Neural progenitor cell (in vitro differentiated cells): ENCODE measurements at regions not wholly inside any gene's neighbourhood (a gene's known extent, or its start where the extent isn't known, plus 50 kb on each side); places are given as distances from the start of the nearest gene placed in this dataset.
A peak's percentile ranks its signal among the peaks of the same experiment; 100 is the strongest.

ENCODE experiments used
- DNase-seq: peaks from one replicate; pipeline ENCODE4 v3.0.0-alpha.2; 2016; ENCODE audit warnings: low spot score
- H2AFZ ChIP-seq: fragments of 200-600 bp; sonication (generic); replicated peaks from 2 replicates; pipeline ENCODE4 v1.6.1; 2016; ENCODE audit warnings: antibody characterized with exemption
- H3F3A ChIP-seq: fragments of 200-600 bp; sonication (generic); 2 replicates; pipeline ENCODE4 v1.6.1; 2016; ENCODE audit warnings: antibody characterized with exemption, low read depth
- H3K27ac ChIP-seq: fragments of 200-600 bp; sonication (generic); 2 replicates; pipeline ENCODE4 v1.5.1; 2016; ENCODE audit warnings: mild to moderate bottlenecking
- H3K27me3 ChIP-seq: fragments of 200-600 bp; sonication (generic); 2 replicates; pipeline ENCODE4 v1.6.1; 2016; ENCODE audit warnings: mild to moderate bottlenecking, moderate library complexity
- H3K36me3 ChIP-seq: fragments of 200-600 bp; sonication (generic); 2 replicates; pipeline ENCODE4 v1.5.1; 2016
- H3K4me1 ChIP-seq: fragments of 200-600 bp; sonication (generic); 2 replicates; pipeline ENCODE4 v1.6.1; 2016; ENCODE audit warnings: mixed run types
- H3K4me2 ChIP-seq: fragments of 200-600 bp; sonication (generic); 2 replicates; pipeline ENCODE4 v1.6.1; 2016
- H3K4me3 ChIP-seq: fragments of 200-600 bp; sonication (generic); 2 replicates; pipeline ENCODE4 v1.5.1; 2016
- H3K79me2 ChIP-seq: fragments of 200-600 bp; sonication (generic); 2 replicates; pipeline ENCODE4 v1.6.1; 2016; ENCODE audit warnings: low read depth
- H3K9ac ChIP-seq: fragments of 200-600 bp; sonication (generic); 2 replicates; pipeline ENCODE4 v1.6.1; 2016
- H3K9me3 ChIP-seq: fragments of 200-600 bp; sonication (generic); 2 replicates; pipeline ENCODE4 v1.5.1; 2016; ENCODE audit warnings: low read depth
- H4K20me1 ChIP-seq: fragments of 200-600 bp; sonication (generic); 2 replicates; pipeline ENCODE4 v1.6.1; 2016; ENCODE audit warnings: low read depth
- H3K27ac Mint-ChIP-seq: 3 replicates; pipeline ENCODE4 v1.8.0; 2021; ENCODE audit warnings: mixed read lengths
- H3K27me3 Mint-ChIP-seq: 2 replicates; pipeline ENCODE4 v1.8.0; 2022; ENCODE audit warnings: low read depth, mild to moderate bottlenecking, inconsistent platforms, moderate library complexity, mixed read lengths; ENCODE audit not compliant: insufficient read depth
- H3K36me3 Mint-ChIP-seq: 3 replicates; pipeline ENCODE4 v1.8.0; 2021; ENCODE audit warnings: mixed read lengths
- H3K4me1 Mint-ChIP-seq: 3 replicates; pipeline ENCODE4 v1.8.0; 2021; ENCODE audit warnings: mixed read lengths
- H3K4me3 Mint-ChIP-seq: 3 replicates; pipeline ENCODE4 v1.8.0; 2021; ENCODE audit warnings: mild to moderate bottlenecking, moderate library complexity, mixed read lengths
- H3K9me3 Mint-ChIP-seq: 3 replicates; pipeline ENCODE4 v1.8.0; 2020; ENCODE audit warnings: mixed read lengths
- EZH2 ChIP-seq: fragments of 200-600 bp; sonication (generic); IDR thresholded peaks from 2 replicates; pipeline ENCODE4 v1.6.1; 2017; ENCODE audit warnings: antibody characterized with exemption, mild to moderate bottlenecking, moderate library complexity
- EZH2phosphoT487 ChIP-seq: fragments of 200-600 bp; sonication (generic); IDR thresholded peaks from 2 replicates; pipeline ENCODE4 v1.6.1; 2017; ENCODE audit warnings: antibody characterized with exemption
- TF ChIP-seq, protein P1 (sequence below): fragments of 200-600 bp; sonication (generic); IDR thresholded peaks from 2 replicates; pipeline ENCODE4 v1.5.1; 2017; ENCODE audit warnings: antibody characterized with exemption, mild to moderate bottlenecking

DNA sequence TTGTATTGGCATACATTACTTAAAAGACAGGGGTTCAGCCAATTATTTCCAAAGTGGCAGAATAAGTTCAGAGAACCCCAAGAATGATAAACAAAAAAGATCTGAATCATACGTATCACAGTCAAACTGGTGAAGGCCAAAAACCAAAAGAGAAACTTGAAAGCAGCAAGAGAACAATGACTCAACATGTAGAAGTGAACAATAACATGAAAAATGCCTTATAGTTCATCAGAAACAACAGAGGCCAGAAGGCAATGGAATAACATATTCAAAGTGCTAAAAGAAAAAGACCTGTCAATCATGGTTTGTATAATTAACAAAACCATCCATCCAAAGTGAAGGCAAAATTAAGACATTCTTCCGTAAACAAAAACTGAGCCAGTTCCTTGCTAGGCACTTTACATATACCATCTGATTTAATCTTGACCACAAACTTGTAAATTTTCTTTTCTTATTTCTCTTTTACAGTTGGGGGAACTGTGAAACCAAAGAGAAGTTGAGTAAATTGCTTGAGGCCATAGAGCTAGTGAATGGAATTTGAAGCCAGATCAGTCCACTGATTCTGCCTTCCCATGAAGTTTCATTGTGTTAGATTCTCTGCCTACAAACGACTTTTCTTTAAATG lies 232.1 kb upstream of the SEL1L start:
- DNase-seq = no peak
- H3K4me1 Mint-ChIP-seq = peaks cover 4% of the 10 kb centered on the region
- Histone ChIP-seq H3K36me3 (no peaks in the 10 kb centered on the region), H3K4me1 (peaks cover 21% of the 10 kb centered on the region), H3K9me3 (no peaks in the 10 kb centered on the region), H3K27ac (no peak overlapping the region), H3F3A (no peaks in the 10 kb centered on the region), H4K20me1 (no peaks in the 10 kb centered on the region), H3K27me3 (no peaks in the 10 kb centered on the region), H3K9ac (no peak overlapping the region), H3K79me2 (no peaks in the 10 kb centered on the region), H2AFZ (no peak overlapping the region), H3K4me2 (no peak overlapping the region), H3K4me3 (no peak overlapping the region)
- no peaks in the 10 kb centered on the region for H3K36me3 Mint-ChIP-seq
- no peak overlapping the region for H3K4me3 Mint-ChIP-seq
- TF ChIP-seq EZH2phosphoT487 (no peak), EZH2 (no peak)
- TF ChIP-seq, protein P1, sequence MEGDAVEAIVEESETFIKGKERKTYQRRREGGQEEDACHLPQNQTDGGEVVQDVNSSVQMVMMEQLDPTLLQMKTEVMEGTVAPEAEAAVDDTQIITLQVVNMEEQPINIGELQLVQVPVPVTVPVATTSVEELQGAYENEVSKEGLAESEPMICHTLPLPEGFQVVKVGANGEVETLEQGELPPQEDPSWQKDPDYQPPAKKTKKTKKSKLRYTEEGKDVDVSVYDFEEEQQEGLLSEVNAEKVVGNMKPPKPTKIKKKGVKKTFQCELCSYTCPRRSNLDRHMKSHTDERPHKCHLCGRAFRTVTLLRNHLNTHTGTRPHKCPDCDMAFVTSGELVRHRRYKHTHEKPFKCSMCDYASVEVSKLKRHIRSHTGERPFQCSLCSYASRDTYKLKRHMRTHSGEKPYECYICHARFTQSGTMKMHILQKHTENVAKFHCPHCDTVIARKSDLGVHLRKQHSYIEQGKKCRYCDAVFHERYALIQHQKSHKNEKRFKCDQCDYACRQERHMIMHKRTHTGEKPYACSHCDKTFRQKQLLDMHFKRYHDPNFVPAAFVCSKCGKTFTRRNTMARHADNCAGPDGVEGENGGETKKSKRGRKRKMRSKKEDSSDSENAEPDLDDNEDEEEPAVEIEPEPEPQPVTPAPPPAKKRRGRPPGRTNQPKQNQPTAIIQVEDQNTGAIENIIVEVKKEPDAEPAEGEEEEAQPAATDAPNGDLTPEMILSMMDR = no peak
- no peaks in the 10 kb centered on the region for H3K27me3 Mint-ChIP-seq
- no peak overlapping the region for H3K27ac Mint-ChIP-seq
- no peaks in the 10 kb centered on the region for H3K9me3 Mint-ChIP-seq

DNA sequence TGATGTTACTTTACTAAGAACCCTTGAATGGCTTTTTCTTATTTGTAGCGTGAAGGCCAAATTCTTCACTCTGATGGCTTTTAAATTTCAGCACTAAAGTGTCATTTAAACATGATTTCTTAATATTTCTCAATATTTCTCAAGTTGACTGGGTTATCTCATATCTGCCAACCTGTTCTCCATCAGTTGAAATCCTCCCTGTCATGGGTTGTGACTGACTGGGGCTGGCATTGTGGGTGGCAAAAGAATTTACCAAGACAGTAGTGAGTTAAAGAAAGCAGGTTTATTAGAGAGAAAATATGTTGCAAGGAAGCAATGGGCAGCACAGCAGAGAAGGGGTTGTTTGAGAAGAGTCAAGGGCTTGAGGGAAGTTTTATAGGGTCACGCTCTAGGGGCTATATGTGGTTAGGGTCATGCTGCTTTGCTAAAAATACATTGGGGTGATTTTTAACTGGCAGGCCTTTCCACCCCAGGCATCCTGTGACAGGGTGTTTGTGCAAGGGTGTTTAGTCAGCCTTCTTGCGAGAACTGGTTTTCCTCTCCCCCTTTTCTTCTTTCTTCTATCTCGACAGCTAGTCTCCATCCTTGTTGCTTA lies 232.8 kb upstream of the SEL1L start:
- no peaks in the 10 kb centered on the region for H3K27me3 ChIP-seq
- no peak overlapping the region for H3K4me3 ChIP-seq
- H2AFZ ChIP-seq = no peak overlapping the region
- DNase-seq = no peak
- peak overlapping the region; percentile 67 for H3K27ac ChIP-seq
- H3K9me3 ChIP-seq = no peaks in the 10 kb centered on the region
- no peak overlapping the region for H3K27ac Mint-ChIP-seq
- H3K4me3 Mint-ChIP-seq = no peak overlapping the region
- no peaks in the 10 kb centered on the region for H3K36me3 Mint-ChIP-seq
- no peaks in the 10 kb centered on the region for H3K79me2 ChIP-seq
- H3K9me3 Mint-ChIP-seq = no peaks in the 10 kb centered on the region
- no peak overlapping the region for H3K4me2 ChIP-seq
- H3K9ac ChIP-seq = no peak overlapping the region
- no peaks in the 10 kb centered on the region for H3K36me3 ChIP-seq
- H4K20me1 ChIP-seq = no peaks in the 10 kb centered on the region
- no peak for TF ChIP-seq EZH2phosphoT487
- TF ChIP-seq, protein P1 = no peak
- TF ChIP-seq EZH2 = no peak
- peaks cover 4% of the 10 kb centered on the region for H3K4me1 Mint-ChIP-seq
- no peaks in the 10 kb centered on the region for H3F3A ChIP-seq
- peaks cover 21% of the 10 kb centered on the region for H3K4me1 ChIP-seq
- H3K27me3 Mint-ChIP-seq = no peaks in the 10 kb centered on the region

DNA sequence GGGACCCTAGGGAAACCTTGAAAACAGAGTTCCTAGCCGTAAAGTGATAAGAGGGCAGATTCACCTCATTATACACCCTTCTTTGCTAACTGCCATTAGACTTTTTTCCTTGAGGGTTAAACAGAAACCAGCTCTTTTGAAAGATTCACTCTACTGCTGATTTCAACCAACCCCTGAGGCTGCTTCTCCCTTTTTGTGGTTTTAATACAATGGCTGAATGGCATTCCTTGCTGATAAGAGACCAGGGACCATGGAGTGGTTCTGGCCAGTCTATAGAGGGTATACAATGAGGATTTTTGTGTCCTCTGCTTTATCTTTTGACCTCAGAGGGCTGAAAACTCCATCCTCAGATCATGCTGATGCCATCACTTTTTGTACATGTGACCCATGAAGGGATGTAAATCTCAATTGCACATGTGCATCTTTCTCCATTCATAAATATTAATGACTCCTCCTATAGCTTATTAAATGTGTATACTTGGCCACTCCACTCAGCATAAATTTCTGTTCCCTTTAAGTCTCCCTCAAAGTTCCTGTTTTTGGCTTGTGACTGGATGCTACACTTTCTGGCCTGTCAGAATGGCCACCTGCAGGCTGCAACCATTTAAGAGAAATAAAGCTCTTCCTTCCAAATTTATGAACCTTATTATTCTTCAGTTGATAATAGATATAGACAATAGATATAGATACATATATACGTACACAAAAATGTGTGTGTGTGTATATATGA lies 233.8 kb upstream of the SEL1L start:
- H3K27ac ChIP-seq = peak overlapping the region; percentile 67
- H3K27me3 ChIP-seq = no peaks in the 10 kb centered on the region
- peak; percentile 39 for DNase-seq
- no peaks in the 10 kb centered on the region for H3K79me2 ChIP-seq
- peak overlapping the region; percentile 40 for H3K4me2 ChIP-seq
- H3K27me3 Mint-ChIP-seq = no peaks in the 10 kb centered on the region
- H3K27ac Mint-ChIP-seq = no peak overlapping the region
- H3K4me1 ChIP-seq = peaks cover 21% of the 10 kb centered on the region
- H3K4me3 Mint-ChIP-seq = no peak overlapping the region
- H2AFZ ChIP-seq = no peak overlapping the region
- H4K20me1 ChIP-seq = no peaks in the 10 kb centered on the region
- no peak overlapping the region for H3K9ac ChIP-seq
- peaks cover 4% of the 10 kb centered on the region for H3K4me1 Mint-ChIP-seq
- H3K36me3 ChIP-seq = no peaks in the 10 kb centered on the region
- no peak overlapping the region for H3K4me3 ChIP-seq
- H3K9me3 ChIP-seq = no peaks in the 10 kb centered on the region
- no peaks in the 10 kb centered on the region for H3K36me3 Mint-ChIP-seq
- H3F3A ChIP-seq = no peaks in the 10 kb centered on the region
- no peak for TF ChIP-seq EZH2phosphoT487
- no peak for TF ChIP-seq EZH2
- TF ChIP-seq, protein P1 = no peak
- no peaks in the 10 kb centered on the region for H3K9me3 Mint-ChIP-seq
